Epithelial cell of proximal tubule (primary cell): ENCODE measurements at regions not wholly inside any gene's neighbourhood (a gene's known extent, or its start where the extent isn't known, plus 50 kb on each side); places are given as distances from the start of the nearest gene placed in this dataset.
"Not testable (repeated sequence)": the region's sequence is repeated elsewhere in the genome, so short reads cannot be mapped to it uniquely, and the experiment has no call there.

Experiments used
- DNase-seq: peaks from one replicate; pipeline ENCODE4 v3.0.0-alpha.2; 2011; ENCODE audit warnings: low read depth
- H3K4me3 ChIP-seq: 2 replicates; pipeline ENCODE4 v1.5.1; 2011; ENCODE audit warnings: low read depth, mild to moderate bottlenecking, low read length
- TF ChIP-seq, protein P1 (sequence below): conservative IDR thresholded peaks from 2 replicates; pipeline ENCODE4 v1.5.1; 2012; ENCODE audit warnings: low read depth, mild to moderate bottlenecking, low read length

DNA sequence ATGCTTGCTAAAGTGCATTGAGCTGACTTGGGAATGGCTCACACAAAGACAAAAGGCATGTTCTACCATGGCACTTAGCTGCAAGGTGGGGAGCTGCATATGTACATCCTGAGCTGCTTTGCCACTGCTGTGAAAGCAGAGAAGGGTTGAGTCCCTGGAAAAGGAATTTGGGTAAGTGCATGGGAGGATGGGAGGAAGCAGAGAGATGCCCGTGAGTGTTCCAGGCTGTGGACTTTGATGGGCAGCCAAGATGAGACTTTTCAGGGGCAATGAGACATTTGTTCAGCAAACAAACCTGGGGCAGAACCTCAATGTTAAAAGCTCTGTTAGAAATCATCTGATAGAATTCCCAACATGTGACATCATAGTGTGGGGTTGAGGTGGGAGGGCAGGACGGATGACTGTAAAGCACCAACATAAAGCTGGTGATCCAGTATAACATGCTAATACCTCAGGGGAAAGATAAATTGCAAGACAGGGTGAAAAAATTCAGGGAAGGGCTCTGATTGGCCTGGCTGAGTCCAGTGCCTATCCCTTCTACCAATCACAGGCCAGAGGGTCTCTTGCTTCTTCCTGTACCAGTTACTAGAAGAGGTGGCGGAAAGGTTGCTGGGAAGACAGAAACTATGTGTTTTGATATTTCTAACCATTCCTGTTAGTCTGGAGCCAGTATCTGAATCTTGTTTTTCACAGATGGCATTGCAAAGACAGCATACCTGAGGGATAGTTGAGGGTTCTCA, 163.2 kb downstream of the UTP18 start:
- no peak for DNase-seq
- TF ChIP-seq, protein P1, sequence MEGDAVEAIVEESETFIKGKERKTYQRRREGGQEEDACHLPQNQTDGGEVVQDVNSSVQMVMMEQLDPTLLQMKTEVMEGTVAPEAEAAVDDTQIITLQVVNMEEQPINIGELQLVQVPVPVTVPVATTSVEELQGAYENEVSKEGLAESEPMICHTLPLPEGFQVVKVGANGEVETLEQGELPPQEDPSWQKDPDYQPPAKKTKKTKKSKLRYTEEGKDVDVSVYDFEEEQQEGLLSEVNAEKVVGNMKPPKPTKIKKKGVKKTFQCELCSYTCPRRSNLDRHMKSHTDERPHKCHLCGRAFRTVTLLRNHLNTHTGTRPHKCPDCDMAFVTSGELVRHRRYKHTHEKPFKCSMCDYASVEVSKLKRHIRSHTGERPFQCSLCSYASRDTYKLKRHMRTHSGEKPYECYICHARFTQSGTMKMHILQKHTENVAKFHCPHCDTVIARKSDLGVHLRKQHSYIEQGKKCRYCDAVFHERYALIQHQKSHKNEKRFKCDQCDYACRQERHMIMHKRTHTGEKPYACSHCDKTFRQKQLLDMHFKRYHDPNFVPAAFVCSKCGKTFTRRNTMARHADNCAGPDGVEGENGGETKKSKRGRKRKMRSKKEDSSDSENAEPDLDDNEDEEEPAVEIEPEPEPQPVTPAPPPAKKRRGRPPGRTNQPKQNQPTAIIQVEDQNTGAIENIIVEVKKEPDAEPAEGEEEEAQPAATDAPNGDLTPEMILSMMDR: no peak
- H3K4me3 ChIP-seq: no peak overlapping the region

DNA sequence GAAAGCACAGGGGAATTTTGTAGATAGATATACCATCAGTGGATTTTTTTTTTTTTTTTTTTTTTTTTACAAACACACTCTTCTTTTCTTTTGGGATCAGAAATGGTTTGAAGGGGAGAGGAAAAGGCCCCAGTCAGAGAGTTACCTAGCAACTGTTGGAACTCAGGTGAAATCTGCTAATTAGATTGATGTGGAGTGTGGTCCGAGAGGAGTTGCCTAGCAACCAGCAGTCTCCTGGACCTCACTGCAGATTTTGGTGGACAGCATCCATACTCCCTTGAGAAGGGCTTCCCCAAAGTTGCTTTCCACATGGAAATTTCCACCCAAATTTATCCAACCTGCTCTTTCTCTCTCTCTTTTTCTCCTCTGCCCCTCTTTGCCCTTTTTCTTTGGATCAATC, 165.4 kb downstream of the UTP18 start:
- TF ChIP-seq, protein P1: no peak
- H3K4me3 ChIP-seq: no peak overlapping the region
- DNase-seq: no peak

DNA sequence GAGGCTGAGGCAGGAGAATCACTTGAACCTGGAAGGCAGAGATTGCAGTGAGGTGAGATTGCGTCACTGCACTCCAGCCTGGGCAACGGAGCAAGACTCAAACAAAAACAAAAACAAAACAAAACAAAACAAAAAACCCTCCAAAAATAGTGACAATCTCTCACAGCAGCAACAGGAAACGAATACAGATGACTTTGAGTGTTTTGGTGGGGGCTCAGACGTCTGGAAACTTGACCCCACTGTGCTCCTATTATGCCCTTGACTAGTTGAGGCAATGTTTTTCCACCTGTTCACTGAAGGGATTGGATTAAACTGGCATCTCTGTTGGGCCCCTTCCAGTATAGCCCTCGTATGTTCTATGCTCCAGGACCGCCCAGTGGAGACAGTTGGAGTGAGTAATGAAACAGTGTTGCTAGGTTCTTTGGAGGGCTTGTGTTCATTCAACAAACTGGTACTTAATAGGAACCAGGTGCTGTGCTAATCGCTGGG, 167.0 kb downstream of the UTP18 start:
- no peak overlapping the region for H3K4me3 ChIP-seq
- no peak for DNase-seq
- TF ChIP-seq, protein P1: no peak

DNA sequence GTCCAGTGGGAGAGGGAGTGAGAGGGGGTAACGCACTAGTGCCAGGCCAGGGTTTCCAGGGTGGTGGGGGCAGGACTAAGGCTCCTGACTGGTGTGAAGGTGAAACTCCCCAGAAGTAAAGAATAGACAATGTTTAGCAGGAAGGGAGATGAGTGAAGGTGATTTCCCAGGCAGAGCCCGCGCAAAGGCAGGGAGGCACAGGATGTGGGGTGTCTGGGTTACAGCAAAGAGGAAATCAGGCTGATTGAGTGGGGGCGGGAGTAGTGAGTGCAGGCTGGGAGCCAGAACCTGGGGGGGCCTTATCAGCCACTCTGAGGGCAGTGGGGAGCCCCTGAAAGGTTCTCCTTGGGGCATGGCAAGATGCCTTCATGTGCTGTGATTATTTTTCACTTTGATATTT, 167.5 kb downstream of the UTP18 start:
- DNase-seq: no peak
- TF ChIP-seq, protein P1: no peak
- H3K4me3 ChIP-seq: no peak overlapping the region

DNA sequence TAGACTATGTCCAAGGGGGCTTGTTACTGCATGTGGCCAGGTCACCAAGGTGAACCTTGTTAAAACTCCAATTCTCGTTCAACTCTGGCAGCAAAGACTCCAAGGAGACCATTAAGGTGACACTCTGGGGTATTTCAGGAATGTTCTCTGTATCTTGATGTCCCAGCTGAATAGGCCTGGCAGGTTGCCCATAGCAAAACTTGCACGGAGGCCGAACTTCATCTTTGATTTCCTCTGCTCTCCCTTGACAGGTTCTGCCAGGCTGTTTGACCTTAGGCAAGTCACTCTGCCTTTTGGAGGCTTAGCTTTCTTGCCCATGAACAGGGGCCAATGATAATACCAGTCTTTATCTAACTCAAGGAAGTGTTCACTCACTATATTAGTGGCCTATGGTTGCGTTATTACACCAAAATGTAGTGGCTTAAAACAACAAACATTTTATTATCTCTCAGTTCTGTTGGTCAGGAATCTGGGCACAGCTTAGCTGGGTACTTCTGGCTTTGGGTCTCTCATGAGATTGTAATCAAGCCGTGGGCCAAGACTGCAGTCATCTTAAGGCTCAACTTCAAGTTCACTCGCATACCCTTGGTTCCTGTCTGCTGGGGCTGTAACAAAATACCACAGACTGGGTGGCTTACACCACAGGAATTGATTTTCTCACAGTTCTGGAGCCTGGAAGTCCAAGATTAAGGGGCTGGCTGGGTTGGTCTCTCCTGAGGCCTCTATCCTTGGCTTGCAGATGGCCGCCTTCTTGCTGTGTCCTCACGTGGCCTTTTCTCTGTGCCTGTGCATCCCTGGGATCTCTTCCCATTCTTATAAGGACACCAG, 168.5 kb downstream of the UTP18 start:
- TF ChIP-seq, protein P1: no peak
- no peak overlapping the region for H3K4me3 ChIP-seq

DNA sequence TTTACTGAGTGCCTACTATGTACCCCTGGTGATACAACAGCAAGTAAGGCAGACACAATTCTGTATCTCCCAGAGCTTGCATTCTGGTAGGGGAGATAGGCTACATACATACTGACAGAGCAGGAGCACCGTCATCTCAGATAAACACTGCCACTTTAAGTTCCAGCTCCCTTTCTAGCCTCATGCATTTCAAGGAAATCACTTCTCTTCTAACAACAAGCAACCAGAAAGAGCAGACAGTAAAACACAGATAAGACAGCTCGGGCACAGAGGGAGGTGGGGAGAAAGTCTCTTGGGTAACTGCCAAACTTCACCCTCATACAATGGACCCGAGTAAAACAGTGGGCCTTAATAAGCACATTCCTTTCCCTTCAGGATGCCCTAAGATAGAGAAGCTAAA, 169.6 kb downstream of the UTP18 start:
- not testable (repeated sequence) for DNase-seq, H3K4me3 ChIP-seq

More for the DNA sequence above, 168.5 kb downstream of the UTP18 start:
- no peak for DNase-seq

DNA sequence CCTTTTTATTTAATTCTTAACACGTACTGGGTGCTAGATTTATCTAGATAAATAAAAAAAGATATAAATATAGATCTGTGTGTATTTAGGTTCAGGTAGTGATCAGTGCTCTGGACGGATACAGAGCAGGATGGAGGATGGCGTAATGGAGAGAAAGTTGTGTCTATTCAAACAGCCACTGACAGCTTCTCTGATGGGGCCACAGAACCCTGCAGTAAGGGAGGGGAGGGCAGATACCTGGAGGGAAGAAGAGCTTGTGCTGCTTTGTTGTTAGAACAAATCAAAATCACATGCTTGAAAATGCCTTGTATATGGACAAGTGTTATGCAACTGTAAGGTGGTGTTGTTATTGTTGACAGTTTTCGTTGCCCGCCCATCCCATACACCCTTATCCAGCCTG, 170.2 kb downstream of the UTP18 start:
- no peak overlapping the region for H3K4me3 ChIP-seq
- DNase-seq: no peak
- TF ChIP-seq, protein P1: no peak
